ENCODE measurements at regions not wholly inside any gene's neighbourhood (a gene's known extent, or its start where the extent isn't known, plus 50 kb on each side); places are given as distances from the start of the nearest gene placed in this dataset.

GRCh38 chr6:6997263-6998193, 110.2 kb upstream of the RREB1 start:
- Histone ChIP-seq H3K4me2 (ENCODE audit: low read length) (no peak overlapping the region), H3K27ac (ENCODE audit: low read depth, low read length, poor library complexity, severe bottlenecking) (no peak overlapping the region), H2AFZ (ENCODE audit: low read length) (no peak overlapping the region), H3K4me3 (ENCODE audit: low read depth, low read length, poor library complexity, severe bottlenecking) (no peak overlapping the region), H3K9me3 (ENCODE audit: low read length) (no peaks in the 10 kb centered on the region), H3K9me2 (ENCODE audit: insufficient read depth, low read length) (no peaks in the 10 kb centered on the region), H3K4me1 (ENCODE audit: insufficient read depth, low read length, poor library complexity, severe bottlenecking) (no peaks in the 10 kb centered on the region), H4K20me1 (ENCODE audit: insufficient read depth, low read length) (no peaks in the 10 kb centered on the region), H3K79me2 (ENCODE audit: insufficient read depth, low read depth, low read length) (no peaks in the 10 kb centered on the region), H3K36me3 (ENCODE audit: insufficient read depth, low read length) (no peaks in the 10 kb centered on the region)
- no TSS peak for BruUV-seq (replicated peaks)
- ChIA-PET CTCF (ENCODE audit: unreplicated experiment) (no interaction called here), POLR2A (no interaction called here)
- TF ChIP-seq EZH2phosphoT487 (IDR thresholded peaks at IDR 0.05; ENCODE audit: borderline replicate concordance, low read depth, low read length) (no peak), CTCF (conservative IDR thresholded peaks at IDR 0.05; ENCODE audit: low read length) (no peak)
- no peak for DNase-seq (ENCODE audit: low spot score)
- intact Hi-C loops (cut with micrococcal nuclease; ENCODE audit: unreplicated experiment) = no loop called here

GRCh38 chr6:6998194-6998569, 109.6 kb upstream of the RREB1 start:
- intact Hi-C loops (cut with micrococcal nuclease; ENCODE audit: unreplicated experiment) = no loop called here
- no peaks in the 10 kb centered on the region for H3K9me3 ChIP-seq (ENCODE audit: low read length)
- no peaks in the 10 kb centered on the region for H3K36me3 ChIP-seq (ENCODE audit: insufficient read depth, low read length)
- BruUV-seq (replicated peaks) = no TSS peak
- no peak overlapping the region for H3K27ac ChIP-seq (ENCODE audit: low read depth, low read length, poor library complexity, severe bottlenecking)
- no peaks in the 10 kb centered on the region for H3K4me1 ChIP-seq (ENCODE audit: insufficient read depth, low read length, poor library complexity, severe bottlenecking)
- no peak for TF ChIP-seq EZH2phosphoT487 (IDR thresholded peaks at IDR 0.05; ENCODE audit: borderline replicate concordance, low read depth, low read length)
- TF ChIP-seq CTCF (conservative IDR thresholded peaks at IDR 0.05; ENCODE audit: low read length) = no peak
- H2AFZ ChIP-seq (ENCODE audit: low read length) = no peak overlapping the region
- CTCF ChIA-PET (ENCODE audit: unreplicated experiment) = no interaction called here
- no peaks in the 10 kb centered on the region for H4K20me1 ChIP-seq (ENCODE audit: insufficient read depth, low read length)
- POLR2A ChIA-PET = no interaction called here
- no peak overlapping the region for H3K4me2 ChIP-seq (ENCODE audit: low read length)
- no peak overlapping the region for H3K4me3 ChIP-seq (ENCODE audit: low read depth, low read length, poor library complexity, severe bottlenecking)
- H3K9me2 ChIP-seq (ENCODE audit: insufficient read depth, low read length) = no peaks in the 10 kb centered on the region
- no peaks in the 10 kb centered on the region for H3K79me2 ChIP-seq (ENCODE audit: insufficient read depth, low read depth, low read length)
- no peak for DNase-seq (ENCODE audit: low spot score)
